GM12892 (cell line): ENCODE measurements at regions not wholly inside any gene's neighbourhood (a gene's known extent, or its start where the extent isn't known, plus 50 kb on each side); places are given as distances from the start of the nearest gene placed in this dataset.

ENCODE experiments used
- POLR2A ChIP-seq: IDR thresholded peaks from 2 replicates; pipeline ENCODE4 v1.6.1; 2011; ENCODE audit warnings: low read depth, low read length, control low read depth
- POLR2AphosphoS5 ChIP-seq: IDR thresholded peaks from 2 replicates; pipeline ENCODE4 v1.6.1; 2011; ENCODE audit warnings: low read depth, low read length, control low read depth

DNA sequence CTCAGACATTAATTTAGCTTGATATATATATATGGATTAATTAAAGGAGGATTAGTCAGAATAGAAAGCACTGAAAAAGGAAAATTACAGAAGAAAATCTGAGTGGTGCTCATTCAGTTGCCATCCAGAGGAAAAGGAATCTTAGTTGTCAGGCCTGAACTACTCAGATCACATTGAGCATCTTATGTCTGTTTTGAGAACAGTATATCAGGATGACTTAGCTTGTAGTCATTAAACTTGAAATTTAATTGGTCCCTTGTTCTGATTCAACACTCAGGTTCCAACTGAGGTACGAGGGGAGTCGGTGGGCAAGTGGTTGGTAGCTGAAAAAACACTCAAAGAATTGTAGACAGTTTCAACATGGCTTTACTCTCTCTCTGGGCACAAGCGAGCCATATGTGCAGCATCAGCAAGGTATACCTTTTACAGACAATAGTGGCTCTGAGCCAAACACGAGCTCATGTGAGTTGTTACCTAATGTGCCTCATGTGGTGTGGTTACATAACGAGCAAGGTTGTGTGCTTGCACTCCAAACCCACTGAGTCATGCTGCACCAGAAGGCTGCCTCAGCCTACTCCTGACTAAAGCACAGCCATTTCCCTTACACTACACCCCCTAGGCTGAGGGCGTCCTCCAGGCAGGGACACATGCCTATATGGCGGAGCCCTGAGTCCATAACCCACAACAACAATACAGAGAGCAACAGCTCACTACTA is 73.0 kb upstream of the HMGN3 start:
- no peak for TF ChIP-seq POLR2A
- TF ChIP-seq POLR2AphosphoS5 = no peak
